ENCODE measurements at regions not wholly inside any gene's neighbourhood (a gene's known extent, or its start where the extent isn't known, plus 50 kb on each side); places are given as distances from the start of the nearest gene placed in this dataset.
A peak's percentile ranks its signal among the peaks of the same experiment; 100 is the strongest.

GRCh38 chr21:28776251-28776650 lies 216.4 kb downstream of the LTN1 start:
- H3K27me3 ChIP-seq (replicated peaks; ENCODE audit: insufficient read depth) = no peaks in the 10 kb centered on the region
- peaks cover 33% of the 10 kb centered on the region for H3K4me1 ChIP-seq (ENCODE audit: insufficient read depth)
- H3K9me3 ChIP-seq (ENCODE audit: low read depth) = no peaks in the 10 kb centered on the region
- no peak overlapping the region for H3K9ac ChIP-seq
- no peaks in the 10 kb centered on the region for H4K20me1 ChIP-seq (ENCODE audit: insufficient read depth)
- in situ Hi-C loops (cut with MboI) = no loop called here
- H3K4me2 ChIP-seq (ENCODE audit: unreplicated experiment) = peak overlapping the region; percentile 25
- 0 out of 2 replicates have a peak, but pooled peaks cover 1% of the 10 kb centered on the region for H3K9me2 ChIP-seq (ENCODE audit: insufficient read depth)
- H3K79me2 ChIP-seq (ENCODE audit: insufficient read depth) = no peaks in the 10 kb centered on the region
- WGBS, 2 experiments (ENCODE audit: low coverage in 1 of 2, low lambda C conversion rate in 2 of 2, missing lambda C conversion rate in 2 of 2) = 5 to 8% methylated on average over 2 of the region's 2 CpGs
- H3F3A ChIP-seq (ENCODE audit: insufficient read depth) = peaks cover 35% of the 10 kb centered on the region
- H2AFZ ChIP-seq = no peak overlapping the region
- H3K4me3 ChIP-seq = no peak overlapping the region
- H3K36me3 ChIP-seq (ENCODE audit: low read depth) = no peaks in the 10 kb centered on the region
- H3K27ac ChIP-seq = peak overlapping the region; percentile 58
- TF ChIP-seq EZH2 (IDR thresholded peaks at IDR 0.05; ENCODE audit: insufficient read depth, poor library complexity, severe bottlenecking) (no peak), EZH2phosphoT487 (IDR thresholded peaks at IDR 0.05; ENCODE audit: insufficient read depth, low read depth) (no peak)
- DNase-seq = peak; percentile 93

GRCh38 chr21:28775071-28775470 lies 217.6 kb downstream of the LTN1 start:
- DNase-seq = no peak
- no peaks in the 10 kb centered on the region for H3K36me3 ChIP-seq (ENCODE audit: low read depth)
- TF ChIP-seq EZH2 (IDR thresholded peaks at IDR 0.05; ENCODE audit: insufficient read depth, poor library complexity, severe bottlenecking) (no peak), EZH2phosphoT487 (IDR thresholded peaks at IDR 0.05; ENCODE audit: insufficient read depth, low read depth) (no peak)
- no peaks in the 10 kb centered on the region for H3K9me3 ChIP-seq (ENCODE audit: low read depth)
- in situ Hi-C loops (cut with MboI) = no loop called here
- H3K4me3 ChIP-seq = no peak overlapping the region
- WGBS, 2 experiments (ENCODE audit: low coverage in 1 of 2, low lambda C conversion rate in 2 of 2, missing lambda C conversion rate in 2 of 2) = 45 to 47% methylated on average over 2 of the region's 2 CpGs
- H3K79me2 ChIP-seq (ENCODE audit: insufficient read depth) = no peaks in the 10 kb centered on the region
- no peak overlapping the region for H3K4me2 ChIP-seq (ENCODE audit: unreplicated experiment)
- no peaks in the 10 kb centered on the region for H4K20me1 ChIP-seq (ENCODE audit: insufficient read depth)
- no peaks in the 10 kb centered on the region for H3K9me2 ChIP-seq (ENCODE audit: insufficient read depth)
- H3K4me1 ChIP-seq (ENCODE audit: insufficient read depth) = peaks cover 44% of the 10 kb centered on the region
- H3K27ac ChIP-seq = no peak overlapping the region
- no peaks in the 10 kb centered on the region for H3K27me3 ChIP-seq (replicated peaks; ENCODE audit: insufficient read depth)
- H3K9ac ChIP-seq = no peak overlapping the region
- H3F3A ChIP-seq (ENCODE audit: insufficient read depth) = peaks cover 47% of the 10 kb centered on the region
- H2AFZ ChIP-seq = no peak overlapping the region

- peaks cover 58% of the 10 kb centered on the region for H3F3A ChIP-seq (ENCODE audit: insufficient read depth)
- no peaks in the 10 kb centered on the region for H3K9me2 ChIP-seq (ENCODE audit: insufficient read depth)
- H3K4me2 ChIP-seq (ENCODE audit: unreplicated experiment) = no peak overlapping the region
- H3K9me3 ChIP-seq (ENCODE audit: low read depth) = no peaks in the 10 kb centered on the region
- no peak overlapping the region for H3K27ac ChIP-seq
- WGBS, 2 experiments (ENCODE audit: low coverage in 1 of 2, low lambda C conversion rate in 2 of 2, missing lambda C conversion rate in 2 of 2) = 96 to 98% methylated on average over 2 of the region's 2 CpGs
- H3K4me1 ChIP-seq (ENCODE audit: insufficient read depth) = peaks cover 53% of the 10 kb centered on the region
- DNase-seq = peak; percentile 27
- in situ Hi-C loops (cut with MboI) = no loop called here
- H3K79me2 ChIP-seq (ENCODE audit: insufficient read depth) = no peaks in the 10 kb centered on the region
- H3K27me3 ChIP-seq (replicated peaks; ENCODE audit: insufficient read depth) = no peaks in the 10 kb centered on the region
- no peaks in the 10 kb centered on the region for H3K36me3 ChIP-seq (ENCODE audit: low read depth)
- TF ChIP-seq EZH2phosphoT487 (IDR thresholded peaks at IDR 0.05; ENCODE audit: insufficient read depth, low read depth) (no peak), EZH2 (IDR thresholded peaks at IDR 0.05; ENCODE audit: insufficient read depth, poor library complexity, severe bottlenecking) (no peak)
- H4K20me1 ChIP-seq (ENCODE audit: insufficient read depth) = no peaks in the 10 kb centered on the region
- no peak overlapping the region for H3K9ac ChIP-seq
- no peak overlapping the region for H3K4me3 ChIP-seq
- no peak overlapping the region for H2AFZ ChIP-seq
Measured at GRCh38 chr21:28773036-28773435, 219.6 kb downstream of the LTN1 start.

- Histone ChIP-seq H3F3A (ENCODE audit: insufficient read depth) (peaks cover 52% of the 10 kb centered on the region), H3K9ac (peak overlapping the region; percentile 44), H3K27me3 (replicated peaks; ENCODE audit: insufficient read depth) (no peaks in the 10 kb centered on the region), H3K9me3 (ENCODE audit: low read depth) (no peaks in the 10 kb centered on the region), H3K27ac (peak overlapping the region; percentile 71), H3K79me2 (ENCODE audit: insufficient read depth) (no peaks in the 10 kb centered on the region), H3K4me3 (peak overlapping the region; percentile 3; the same call in 1 of the 2 replicates), H3K4me2 (ENCODE audit: unreplicated experiment) (peak overlapping the region; percentile 26), H3K36me3 (ENCODE audit: low read depth) (no peaks in the 10 kb centered on the region), H4K20me1 (ENCODE audit: insufficient read depth) (no peaks in the 10 kb centered on the region), H2AFZ (0 out of 2 replicates have a peak overlapping the region, but pooled peaks have one; percentile 0), H3K4me1 (ENCODE audit: insufficient read depth) (peaks cover 52% of the 10 kb centered on the region), H3K9me2 (ENCODE audit: insufficient read depth) (no peaks in the 10 kb centered on the region)
- no peak for TF ChIP-seq EZH2phosphoT487 (IDR thresholded peaks at IDR 0.05; ENCODE audit: insufficient read depth, low read depth)
- no peak for TF ChIP-seq EZH2 (IDR thresholded peaks at IDR 0.05; ENCODE audit: insufficient read depth, poor library complexity, severe bottlenecking)
- in situ Hi-C loops (cut with MboI) = no loop called here
- WGBS, 2 experiments (ENCODE audit: low coverage in 1 of 2, low lambda C conversion rate in 2 of 2, missing lambda C conversion rate in 2 of 2) = 16 to 24% methylated on average over 3 of the region's 3 CpGs
- DNase-seq = peak; percentile 85
Measured at GRCh38 chr21:28771790-28772501, 220.7 kb downstream of the LTN1 start.

Data from GM23248 (cell line).